GM23248 (cell line): ENCODE measurements at regions not wholly inside any gene's neighbourhood (a gene's known extent, or its start where the extent isn't known, plus 50 kb on each side); places are given as distances from the start of the nearest gene placed in this dataset.

Source experiments
- DNase-seq: peaks from one replicate; pipeline ENCODE4 v3.0.0-alpha.2; 2015
- H2AFZ ChIP-seq: fragments of 200-600 bp; sonication (generic); 2 replicates; pipeline ENCODE4 v1.6.1; 2016; ENCODE audit warnings: antibody characterized with exemption
- H3F3A ChIP-seq: fragments of 200-600 bp; sonication (generic); 2 replicates; pipeline ENCODE4 v1.6.1; 2016; ENCODE audit warnings: mild to moderate bottlenecking, antibody characterized with exemption, mixed run types; ENCODE audit not compliant: insufficient read depth
- H3K27ac ChIP-seq: fragments of 200-600 bp; sonication (generic); 2 replicates; pipeline ENCODE4 v1.5.1; 2016; ENCODE audit warnings: mild to moderate bottlenecking
- H3K27me3 ChIP-seq: fragments of 200-600 bp; sonication (generic); replicated peaks from 2 replicates; pipeline ENCODE4 v1.6.1; 2016; ENCODE audit warnings: mild to moderate bottlenecking; ENCODE audit not compliant: insufficient read depth
- H3K36me3 ChIP-seq: fragments of 200-600 bp; sonication (generic); 2 replicates; pipeline ENCODE4 v1.6.1; 2016; ENCODE audit warnings: low read depth, mild to moderate bottlenecking
- H3K4me1 ChIP-seq: fragments of 200-600 bp; sonication (generic); 2 replicates; pipeline ENCODE4 v1.6.1; 2016; ENCODE audit warnings: mild to moderate bottlenecking; ENCODE audit not compliant: insufficient read depth
- H3K4me2 ChIP-seq: fragments of 200-600 bp; sonication (generic); one replicate; pipeline ENCODE4 v1.6.1; 2016; ENCODE audit warnings: mild to moderate bottlenecking; ENCODE audit not compliant: unreplicated experiment
- H3K4me3 ChIP-seq: fragments of 200-600 bp; sonication (generic); 2 replicates; pipeline ENCODE4 v1.5.1; 2016; ENCODE audit warnings: mild to moderate bottlenecking
- H3K79me2 ChIP-seq: fragments of 200-600 bp; sonication (generic); 2 replicates; pipeline ENCODE4 v1.6.1; 2016; ENCODE audit warnings: mild to moderate bottlenecking; ENCODE audit not compliant: insufficient read depth
- H3K9ac ChIP-seq: fragments of 200-600 bp; sonication (generic); 2 replicates; pipeline ENCODE4 v1.6.1; 2016; ENCODE audit warnings: mild to moderate bottlenecking
- H3K9me2 ChIP-seq: fragments of 200-600 bp; sonication (generic); 2 replicates; pipeline ENCODE4 v1.6.1; 2016; ENCODE audit warnings: mixed run types, mild to moderate bottlenecking, moderate library complexity; ENCODE audit not compliant: insufficient read depth
- H3K9me3 ChIP-seq: fragments of 200-600 bp; sonication (generic); one replicate; pipeline ENCODE4 v1.6.1; 2017; ENCODE audit warnings: low read depth
- H4K20me1 ChIP-seq: fragments of 200-600 bp; sonication (generic); 2 replicates; pipeline ENCODE4 v1.6.0; 2016; ENCODE audit not compliant: insufficient read depth
- EZH2 ChIP-seq: fragments of 200-600 bp; sonication (generic); IDR thresholded peaks from 2 replicates; pipeline ENCODE4 v1.6.1; 2018; ENCODE audit warnings: antibody characterized with exemption, mild to moderate bottlenecking; ENCODE audit not compliant: insufficient read depth, poor library complexity, severe bottlenecking
- EZH2phosphoT487 ChIP-seq: fragments of 200-600 bp; sonication (generic); IDR thresholded peaks from 2 replicates; pipeline ENCODE4 v1.6.1; 2018; ENCODE audit warnings: antibody characterized with exemption, moderate library complexity, mild to moderate bottlenecking, low read depth; ENCODE audit not compliant: insufficient read depth
- WGBS, 2 experiments: methylation state at CpG; one replicate each; pipeline ENCODE4 v1.1.6; 2015 to 2017; ENCODE audit warnings: low lambda C conversion rate in 2 of 2, low coverage in 1 of 2; ENCODE audit errors: missing lambda C conversion rate in 2 of 2; 5-methylcytosine and 5-hydroxymethylcytosine counted together
- in situ Hi-C: fragments of 300-500 bp; cut with MboI; formaldehyde crosslinking; loops from 2 replicates; pipeline ENCODE4 v1.15.0; 2020

DNA sequence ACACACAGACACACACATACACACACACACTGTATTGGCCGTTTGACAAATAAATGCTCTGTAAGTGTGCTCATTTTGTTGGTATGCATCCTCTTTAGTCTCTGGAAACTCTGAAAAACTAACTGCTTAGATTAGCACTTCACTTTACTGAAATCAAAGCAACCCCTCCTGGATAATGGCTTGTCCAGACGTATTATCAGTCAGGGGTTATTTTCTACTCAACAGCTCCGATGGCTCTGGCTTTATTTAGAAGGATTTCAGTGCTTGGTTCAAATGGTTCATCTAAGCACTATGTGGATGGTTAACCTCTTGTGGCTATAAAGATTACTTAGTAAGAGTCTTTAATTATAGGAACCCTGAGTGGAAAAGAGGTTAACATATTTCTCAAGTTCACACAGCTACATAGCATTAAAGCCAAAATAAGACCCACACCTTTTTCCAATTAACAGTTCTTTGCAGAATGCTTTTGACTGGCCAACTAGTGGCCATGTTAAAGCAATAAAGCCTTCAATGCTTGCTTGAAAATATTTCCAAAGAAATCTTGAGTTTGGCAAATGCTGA, 516.1 kb upstream of the NAALADL2 start:
- Histone ChIP-seq H3K9ac (no peak overlapping the region), H3K9me2 (no peaks in the 10 kb centered on the region), H4K20me1 (no peaks in the 10 kb centered on the region), H3K27ac (peak overlapping the region; percentile 21), H3K4me2 (peak overlapping the region; percentile 29), H3K4me1 (peaks cover 18% of the 10 kb centered on the region), H2AFZ (peak overlapping the region; percentile 49), H3K36me3 (no peaks in the 10 kb centered on the region), H3K4me3 (no peak overlapping the region), H3K79me2 (no peaks in the 10 kb centered on the region), H3K9me3 (no peaks in the 10 kb centered on the region), H3F3A (peaks cover 16% of the 10 kb centered on the region), H3K27me3 (no peaks in the 10 kb centered on the region)
- TF ChIP-seq EZH2phosphoT487 (no peak), EZH2 (no peak)
- in situ Hi-C loops: no loop called here
- 10 to 15% methylated on average over 3 of the region's 3 CpGs for WGBS, 2 experiments
- peak; percentile 53 for DNase-seq

DNA sequence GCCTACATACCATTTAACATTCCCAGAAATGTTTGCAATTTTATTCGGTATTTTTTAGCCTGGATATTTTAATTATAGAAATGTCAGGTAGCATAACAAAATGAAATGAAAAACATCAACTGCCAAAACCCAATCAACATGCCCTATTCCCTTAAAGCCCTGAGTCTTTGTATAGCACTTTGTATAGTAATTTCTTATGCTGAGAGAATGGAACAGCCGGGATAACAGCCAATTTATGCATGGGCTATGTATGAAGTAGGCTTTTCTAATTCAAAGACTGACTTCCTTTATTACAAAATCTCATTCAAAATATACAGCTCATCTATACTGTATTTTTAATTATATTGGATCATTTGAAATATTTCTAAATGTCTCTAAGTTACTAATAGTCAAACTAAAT, 513.0 kb upstream of the NAALADL2 start:
- Histone ChIP-seq H3K9ac (no peak overlapping the region), H3K4me3 (no peak overlapping the region), H3K27me3 (no peaks in the 10 kb centered on the region), H3K9me3 (no peaks in the 10 kb centered on the region), H4K20me1 (no peaks in the 10 kb centered on the region), H3K27ac (no peak overlapping the region), H3K4me2 (no peak overlapping the region), H3K36me3 (no peaks in the 10 kb centered on the region), H3F3A (peaks cover 16% of the 10 kb centered on the region; the same call in 1 of the 2 replicates), H3K9me2 (no peaks in the 10 kb centered on the region), H3K79me2 (no peaks in the 10 kb centered on the region), H2AFZ (peak overlapping the region; percentile 55), H3K4me1 (peaks cover 18% of the 10 kb centered on the region)
- 93 to 100% methylated on average over 2 of the region's 2 CpGs for WGBS, 2 experiments
- in situ Hi-C loops: no loop called here
- DNase-seq: no peak
- TF ChIP-seq EZH2: no peak
- no peak for TF ChIP-seq EZH2phosphoT487

DNA sequence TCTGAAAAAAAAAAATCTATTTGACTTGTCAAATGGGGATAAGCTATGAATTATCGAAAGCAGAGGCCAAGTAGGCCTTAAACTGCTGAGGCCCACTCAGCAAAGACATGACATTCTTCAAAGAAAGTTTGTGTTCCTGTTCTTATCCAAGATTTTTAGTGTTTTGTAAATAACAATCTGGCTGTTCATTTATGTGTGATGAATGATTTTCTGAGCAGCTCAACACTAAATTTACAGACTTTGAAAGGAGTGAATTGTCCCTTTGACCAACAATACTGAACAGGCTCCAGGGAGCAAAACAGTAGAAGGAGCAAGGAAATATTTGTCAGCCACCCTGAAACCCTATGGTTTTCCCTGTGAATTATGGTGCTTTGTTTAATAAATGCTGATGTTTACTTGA, 512.6 kb upstream of the NAALADL2 start:
- H3K9ac ChIP-seq: no peak overlapping the region
- H3K36me3 ChIP-seq: no peaks in the 10 kb centered on the region
- H4K20me1 ChIP-seq: no peaks in the 10 kb centered on the region
- 28 to 50% methylated on average over 1 of the region's 1 CpG for WGBS, 2 experiments
- H3K9me2 ChIP-seq: no peaks in the 10 kb centered on the region
- no peak overlapping the region for H3K27ac ChIP-seq
- H3K79me2 ChIP-seq: no peaks in the 10 kb centered on the region
- H3K9me3 ChIP-seq: no peaks in the 10 kb centered on the region
- no peak for DNase-seq
- H2AFZ ChIP-seq: peak overlapping the region; percentile 55
- H3K4me2 ChIP-seq: no peak overlapping the region
- TF ChIP-seq EZH2: no peak
- TF ChIP-seq EZH2phosphoT487: no peak
- H3K27me3 ChIP-seq: no peaks in the 10 kb centered on the region
- peaks cover 16% of the 10 kb centered on the region; the same call in 1 of the 2 replicates for H3F3A ChIP-seq
- no peak overlapping the region for H3K4me3 ChIP-seq
- H3K4me1 ChIP-seq: peaks cover 18% of the 10 kb centered on the region
- in situ Hi-C loops: no loop called here

DNA sequence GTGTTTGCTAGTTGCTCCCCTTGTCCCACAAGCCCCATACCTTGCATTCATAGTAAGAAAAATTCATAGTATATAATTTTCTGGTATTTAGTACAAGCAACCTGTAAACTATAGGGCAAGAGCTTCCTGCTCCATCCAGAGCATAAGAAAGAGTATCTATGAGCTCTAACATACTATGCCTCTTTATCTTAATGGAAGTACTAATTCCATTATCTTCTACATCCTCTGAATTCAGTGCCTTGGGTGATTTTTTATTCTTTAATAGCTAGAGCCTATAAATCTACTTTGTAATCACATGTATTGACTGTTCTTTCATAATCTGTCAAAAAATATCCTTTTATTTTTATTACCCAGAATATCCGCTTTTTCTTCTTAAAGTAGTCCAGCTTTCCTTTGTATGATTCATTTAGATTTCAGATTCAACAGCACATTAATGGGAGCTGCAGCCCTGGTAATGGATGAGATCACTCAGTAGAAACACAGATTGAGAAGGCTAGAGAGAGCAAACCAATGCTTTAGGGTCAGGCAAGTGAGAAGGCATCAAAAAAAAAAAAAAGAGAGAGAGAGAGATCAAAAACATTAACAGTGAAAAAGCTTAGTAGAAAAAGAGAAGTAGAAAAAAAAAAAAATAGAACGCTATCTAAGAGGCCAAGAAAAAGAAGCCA, 511.5 kb upstream of the NAALADL2 start:
- Histone ChIP-seq H3K27me3 (no peaks in the 10 kb centered on the region), H3K4me1 (peaks cover 12% of the 10 kb centered on the region), H3F3A (peaks cover 9% of the 10 kb centered on the region; the same call in 1 of the 2 replicates), H3K79me2 (no peaks in the 10 kb centered on the region), H3K4me2 (no peak overlapping the region), H3K9me2 (no peaks in the 10 kb centered on the region), H3K9ac (no peak overlapping the region), H3K9me3 (no peaks in the 10 kb centered on the region), H2AFZ (no peak overlapping the region), H3K36me3 (no peaks in the 10 kb centered on the region), H3K4me3 (no peak overlapping the region), H4K20me1 (no peaks in the 10 kb centered on the region), H3K27ac (no peak overlapping the region)
- TF ChIP-seq EZH2phosphoT487 (no peak), EZH2 (no peak)
- WGBS, 2 experiments: 80 to 90% methylated on average over 2 of the region's 2 CpGs
- DNase-seq: no peak
- in situ Hi-C loops: no loop called here
